ENCODE measurements at regions not wholly inside any gene's neighbourhood (a gene's known extent, or its start where the extent isn't known, plus 50 kb on each side); places are given as distances from the start of the nearest gene placed in this dataset.

GRCh38 chr7:47647918-47648250 is 66.0 kb upstream of the TNS3 start:
- TF ChIP-seq CTCF (IDR thresholded peaks at IDR 0.05; ENCODE audit: low read depth, low read length), result no peak
- no peak for DNase-seq (ENCODE audit: low read depth in 2 of 2)
- no peak overlapping the region for H3K4me3 ChIP-seq (replicated peaks in 1 of 2; ENCODE audit: low read depth in 2 of 2, low read length in 2 of 2)

- no peak overlapping the region for H3K4me3 ChIP-seq (replicated peaks in 1 of 2; ENCODE audit: low read depth in 2 of 2, low read length in 2 of 2)
- no peak for DNase-seq (ENCODE audit: low read depth in 2 of 2)
- no peak for TF ChIP-seq CTCF (IDR thresholded peaks at IDR 0.05; ENCODE audit: low read depth, low read length)
Observed at GRCh38 chr7:47647181-47647917, 65.4 kb upstream of the TNS3 start.

- no peak for DNase-seq (ENCODE audit: low read depth in 2 of 2)
- no peak overlapping the region for H3K4me3 ChIP-seq (replicated peaks in 1 of 2; ENCODE audit: low read depth in 2 of 2, low read length in 2 of 2)
- no peak for TF ChIP-seq CTCF (IDR thresholded peaks at IDR 0.05; ENCODE audit: low read depth, low read length)
Observed at GRCh38 chr7:47643716-47644400, 61.9 kb upstream of the TNS3 start.

GRCh38 chr7:47640265-47640664 is 58.4 kb upstream of the TNS3 start:
- TF ChIP-seq CTCF (IDR thresholded peaks at IDR 0.05; ENCODE audit: low read depth, low read length), result no peak
- no peak for DNase-seq (ENCODE audit: low read depth in 2 of 2)
- no peak overlapping the region for H3K4me3 ChIP-seq (replicated peaks in 1 of 2; ENCODE audit: low read depth in 2 of 2, low read length in 2 of 2)

GRCh38 chr7:47639495-47640110 is 57.7 kb upstream of the TNS3 start:
- no peak overlapping the region for H3K4me3 ChIP-seq (replicated peaks in 1 of 2; ENCODE audit: low read depth in 2 of 2, low read length in 2 of 2)
- no peak for TF ChIP-seq CTCF (IDR thresholded peaks at IDR 0.05; ENCODE audit: low read depth, low read length)
- no peak for DNase-seq (ENCODE audit: low read depth in 2 of 2)

GRCh38 chr7:47638679-47639315 is 56.9 kb upstream of the TNS3 start:
- no peak for TF ChIP-seq CTCF (IDR thresholded peaks at IDR 0.05; ENCODE audit: low read depth, low read length)
- H3K4me3 ChIP-seq (replicated peaks in 1 of 2; ENCODE audit: low read depth in 2 of 2, low read length in 2 of 2), result no peak overlapping the region
- peak in 1 of 2 donors; percentile 83 for DNase-seq (ENCODE audit: low read depth in 2 of 2)

All from cardiac fibroblast (primary cell).